ES-I3 (cell line): ENCODE measurements at regions not wholly inside any gene's neighbourhood (a gene's known extent, or its start where the extent isn't known, plus 50 kb on each side); places are given as distances from the start of the nearest gene placed in this dataset.

Experiments used
- H3K36me3 ChIP-seq: 2 replicates; pipeline ENCODE4 v1.6.1; 2013; ENCODE audit warnings: mild to moderate bottlenecking, low read length, control low read depth, moderate library complexity; ENCODE audit not compliant: insufficient read depth
- H3K4me1 ChIP-seq: 2 replicates; pipeline ENCODE4 v1.6.1; 2013; ENCODE audit warnings: mild to moderate bottlenecking, control low read depth, low read length; ENCODE audit not compliant: insufficient read depth
- H3K9ac ChIP-seq: 2 replicates; pipeline ENCODE4 v1.6.1; 2013; ENCODE audit warnings: low read depth, mild to moderate bottlenecking, low read length, moderate library complexity
- H3K9me3 ChIP-seq: 2 replicates; pipeline ENCODE4 v1.6.1; 2013; ENCODE audit warnings: mild to moderate bottlenecking, low read length, moderate library complexity; ENCODE audit not compliant: control insufficient read depth, insufficient read depth

DNA sequence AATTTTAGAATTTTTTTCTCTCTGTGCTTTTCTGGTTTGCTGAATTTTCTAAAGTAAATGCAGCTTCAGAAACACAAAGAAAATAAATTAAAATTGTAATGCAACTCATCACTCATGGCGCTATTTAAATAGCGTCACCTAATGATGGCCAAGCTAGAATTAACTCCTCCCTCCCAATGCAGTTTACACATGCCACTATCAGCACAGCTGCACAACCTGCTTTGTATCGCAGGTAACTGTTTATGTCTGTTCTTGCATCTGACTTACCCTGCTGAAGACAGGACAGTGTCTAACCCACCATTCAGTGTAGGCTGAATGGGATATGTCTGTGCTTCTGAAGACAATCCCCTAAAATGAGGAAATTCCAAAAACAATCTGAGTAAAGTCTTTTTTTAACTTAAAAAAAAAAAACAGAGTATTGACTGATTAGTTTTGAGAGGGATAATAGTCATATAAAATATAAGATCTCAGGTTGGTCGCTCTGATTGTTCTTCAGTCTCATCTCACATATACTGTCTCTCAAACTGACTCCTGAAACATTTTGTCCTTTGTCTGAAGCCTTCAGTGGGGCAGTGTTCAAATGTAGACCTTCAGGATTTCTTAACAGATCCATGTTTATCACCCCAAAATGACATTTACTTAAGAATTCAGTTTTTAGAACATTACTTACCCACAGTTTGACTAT is 271.4 kb downstream of the ZEB2 start:
- Histone ChIP-seq H3K9ac (no peak overlapping the region), H3K4me1 (no peaks in the 10 kb centered on the region), H3K36me3 (no peaks in the 10 kb centered on the region), H3K9me3 (peaks cover 10% of the 10 kb centered on the region; the same call in 1 of the 2 replicates)

DNA sequence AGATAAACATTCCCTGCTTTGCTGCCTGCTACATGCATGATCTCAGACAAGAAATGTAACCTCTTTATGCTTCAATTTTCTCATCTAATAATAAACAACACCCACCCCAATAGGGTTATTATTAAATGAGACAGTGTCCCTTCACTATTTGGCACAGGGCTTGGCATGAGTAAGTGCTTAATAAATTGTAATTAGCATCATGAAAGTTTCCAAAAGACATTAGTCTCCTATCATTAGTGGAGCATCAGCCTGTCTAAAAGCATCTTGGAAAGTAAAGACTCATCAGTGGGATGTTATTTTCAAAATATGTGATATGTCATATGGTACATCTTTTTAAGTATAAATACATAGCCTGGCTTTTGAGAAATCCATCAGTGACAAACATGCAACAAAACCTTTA is 275.0 kb downstream of the ZEB2 start:
- H3K9me3 ChIP-seq, result no peaks in the 10 kb centered on the region
- no peaks in the 10 kb centered on the region for H3K36me3 ChIP-seq
- H3K9ac ChIP-seq, result no peak overlapping the region
- H3K4me1 ChIP-seq, result peaks cover 12% of the 10 kb centered on the region

DNA sequence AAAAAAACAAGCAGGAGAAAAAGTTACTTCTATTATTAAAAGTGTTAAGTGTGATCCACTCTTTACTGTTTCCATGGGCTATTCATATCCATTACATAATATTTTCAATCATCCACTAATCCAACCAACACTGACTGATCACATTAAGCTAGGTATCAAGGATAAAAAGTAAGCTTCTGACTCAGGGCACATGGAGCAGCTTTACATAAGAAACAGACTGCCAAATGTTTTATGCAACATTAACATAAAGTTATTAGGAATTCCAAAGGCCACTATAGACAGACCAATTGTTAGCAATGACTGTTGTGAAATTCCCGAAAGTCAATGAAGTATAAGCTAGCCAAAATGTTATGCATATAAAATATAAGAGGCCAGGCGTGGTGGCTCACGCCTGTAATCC is 277.6 kb downstream of the ZEB2 start:
- no peak overlapping the region for H3K9ac ChIP-seq
- no peaks in the 10 kb centered on the region for H3K9me3 ChIP-seq
- peaks cover 20% of the 10 kb centered on the region for H3K4me1 ChIP-seq
- H3K36me3 ChIP-seq, result no peaks in the 10 kb centered on the region

DNA sequence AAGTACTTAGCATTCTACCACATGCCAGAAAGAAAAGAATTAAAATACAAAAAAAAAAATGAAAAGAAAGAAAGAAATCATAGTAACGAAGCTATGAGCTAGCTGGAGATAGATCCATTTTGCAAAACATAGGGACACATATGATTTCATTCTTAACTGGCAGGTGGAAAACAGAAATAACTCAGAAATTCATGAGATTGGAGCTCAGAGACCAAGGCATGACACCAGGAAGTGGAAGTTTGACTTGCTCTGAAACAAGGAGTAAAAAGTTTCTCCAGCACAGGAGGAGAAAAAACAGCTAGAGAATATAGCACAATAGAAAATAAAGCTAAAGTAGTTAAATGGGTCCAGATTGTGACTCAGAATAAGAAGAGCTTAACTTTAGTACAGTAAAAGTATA is 278.1 kb downstream of the ZEB2 start:
- no peaks in the 10 kb centered on the region for H3K36me3 ChIP-seq
- peaks cover 20% of the 10 kb centered on the region for H3K4me1 ChIP-seq
- no peaks in the 10 kb centered on the region for H3K9me3 ChIP-seq
- no peak overlapping the region for H3K9ac ChIP-seq

DNA sequence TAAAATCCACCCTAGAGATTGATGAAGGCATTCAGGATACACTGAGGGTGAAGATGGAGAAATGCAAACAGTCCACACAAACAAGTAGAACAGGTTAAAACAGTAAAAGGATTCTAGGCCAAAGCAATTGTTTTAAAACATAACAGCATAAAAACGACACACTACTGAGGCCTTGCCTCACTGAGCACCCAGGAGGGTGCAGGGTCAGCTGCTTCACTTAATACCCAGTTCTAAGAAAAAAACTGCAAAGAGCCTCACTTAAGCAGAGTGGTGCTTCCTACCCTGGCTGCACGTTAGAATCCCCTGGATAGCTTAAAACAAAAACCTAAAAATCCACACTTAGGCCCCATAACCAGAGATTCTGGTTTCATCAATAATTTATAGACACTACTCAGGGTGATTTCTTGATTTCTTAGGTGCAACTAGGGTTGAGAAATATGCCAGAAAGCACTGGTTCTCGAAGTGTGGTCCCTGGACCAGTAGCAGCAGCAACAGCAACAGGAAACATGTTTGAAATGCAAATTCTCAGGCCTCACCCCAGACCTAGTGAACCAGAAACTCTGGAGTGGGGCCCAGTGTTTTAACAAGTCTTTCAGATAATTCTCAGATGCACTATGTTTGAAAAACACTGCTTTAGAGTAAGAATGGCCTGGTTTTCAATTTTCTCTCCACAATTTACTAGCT is 279.1 kb downstream of the ZEB2 start:
- H3K9ac ChIP-seq, result no peak overlapping the region
- H3K36me3 ChIP-seq, result no peaks in the 10 kb centered on the region
- H3K4me1 ChIP-seq, result peaks cover 20% of the 10 kb centered on the region
- H3K9me3 ChIP-seq, result no peaks in the 10 kb centered on the region

DNA sequence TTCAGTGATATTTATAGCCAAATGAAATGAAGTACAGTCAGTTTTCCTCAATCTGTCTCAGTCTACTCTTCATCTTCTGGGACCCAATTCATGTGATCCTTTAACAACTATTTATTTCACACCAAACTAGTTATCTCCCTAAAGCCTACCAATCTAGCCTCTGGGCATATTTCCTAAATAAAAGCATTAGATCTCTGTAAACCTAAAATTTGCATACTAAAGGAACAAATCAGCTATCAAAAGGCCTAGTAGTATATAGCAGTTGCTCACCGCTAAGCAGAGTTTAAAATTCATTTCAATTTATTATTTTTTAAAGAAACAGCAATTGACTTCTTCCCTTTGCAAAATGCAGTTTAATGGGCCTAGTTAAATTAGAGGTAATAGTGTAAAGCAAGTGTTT is 280.2 kb downstream of the ZEB2 start:
- Histone ChIP-seq H3K9ac (no peak overlapping the region), H3K36me3 (no peaks in the 10 kb centered on the region), H3K9me3 (no peaks in the 10 kb centered on the region), H3K4me1 (peaks cover 24% of the 10 kb centered on the region)

DNA sequence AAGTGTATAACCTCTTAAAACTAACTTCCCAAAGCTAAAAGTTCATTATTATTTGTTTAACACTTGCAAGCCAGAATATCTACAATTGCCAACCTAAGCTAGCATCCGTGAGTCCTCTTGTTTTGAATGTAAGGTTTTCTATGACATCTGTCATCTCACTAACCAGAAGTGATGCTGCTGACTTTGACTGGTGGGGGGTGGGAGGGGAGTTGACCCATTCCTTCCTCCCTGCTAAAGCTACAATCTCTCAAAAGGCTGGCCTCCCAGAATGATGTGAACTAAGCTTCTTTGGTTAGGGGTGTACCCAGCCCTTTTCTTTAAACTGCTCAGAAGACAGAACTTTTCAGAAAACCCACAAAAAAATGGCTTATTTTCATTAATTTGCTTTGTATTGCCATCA is 280.6 kb downstream of the ZEB2 start:
- H3K4me1 ChIP-seq, result peaks cover 29% of the 10 kb centered on the region
- no peaks in the 10 kb centered on the region for H3K9me3 ChIP-seq
- H3K9ac ChIP-seq, result no peak overlapping the region
- H3K36me3 ChIP-seq, result no peaks in the 10 kb centered on the region

DNA sequence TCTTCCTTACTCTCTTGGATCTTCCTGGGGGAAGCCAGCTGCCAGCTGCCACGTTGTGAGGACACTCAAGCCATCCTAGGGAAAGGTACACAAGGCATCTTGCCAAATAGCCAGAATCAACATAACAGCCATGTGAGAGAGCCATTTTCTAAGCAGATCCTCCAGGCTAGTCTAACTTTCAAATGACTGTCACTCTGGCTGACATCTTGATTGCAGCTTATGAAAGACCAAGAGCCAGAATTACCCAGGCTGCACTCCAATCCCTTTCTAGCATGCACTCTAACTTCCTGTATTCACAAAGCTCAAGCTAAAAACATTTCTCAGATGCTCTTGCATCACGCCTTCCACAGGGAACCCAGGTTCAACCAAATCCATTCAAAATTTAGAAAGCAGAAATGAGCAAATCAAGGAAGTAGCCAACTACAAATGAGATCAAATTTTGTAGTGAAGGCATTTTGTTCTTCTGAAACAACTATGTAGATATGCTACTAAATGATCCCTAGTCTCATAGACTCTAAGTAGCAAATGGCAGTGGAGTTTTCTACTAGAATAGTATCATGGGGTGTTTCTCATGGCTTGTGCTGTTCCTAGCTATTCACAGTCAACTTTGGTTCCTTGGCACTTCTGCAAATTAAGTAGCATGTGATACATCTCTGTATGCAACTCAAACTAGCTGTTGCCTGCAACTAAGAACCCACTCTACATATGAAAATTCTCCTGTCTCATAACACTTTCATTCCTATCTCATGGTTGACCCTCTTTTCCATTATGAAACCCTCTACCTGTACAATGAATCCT is 281.9 kb downstream of the ZEB2 start:
- peaks cover 31% of the 10 kb centered on the region for H3K4me1 ChIP-seq
- no peaks in the 10 kb centered on the region for H3K36me3 ChIP-seq
- no peaks in the 10 kb centered on the region for H3K9me3 ChIP-seq
- no peak overlapping the region for H3K9ac ChIP-seq

DNA sequence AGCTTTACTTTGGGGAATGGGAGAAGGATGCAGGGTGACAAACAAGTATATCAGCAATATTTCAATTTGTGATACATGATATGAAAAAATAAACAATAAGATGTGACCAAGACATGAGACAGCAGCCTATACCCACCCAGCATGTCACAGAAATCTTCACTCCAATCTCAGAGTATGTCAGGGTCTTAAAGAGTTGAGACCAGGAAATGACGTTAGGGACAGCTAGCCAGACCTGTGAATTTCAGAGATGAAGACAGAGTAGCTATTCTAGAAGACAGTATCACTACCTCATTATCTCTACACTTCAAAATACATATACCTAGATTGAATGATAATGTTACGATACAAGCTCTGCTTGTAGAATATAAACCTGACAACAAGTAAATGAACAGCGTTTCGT is 282.8 kb downstream of the ZEB2 start:
- H3K36me3 ChIP-seq, result no peaks in the 10 kb centered on the region
- H3K9me3 ChIP-seq, result no peaks in the 10 kb centered on the region
- no peak overlapping the region for H3K9ac ChIP-seq
- peaks cover 33% of the 10 kb centered on the region for H3K4me1 ChIP-seq

DNA sequence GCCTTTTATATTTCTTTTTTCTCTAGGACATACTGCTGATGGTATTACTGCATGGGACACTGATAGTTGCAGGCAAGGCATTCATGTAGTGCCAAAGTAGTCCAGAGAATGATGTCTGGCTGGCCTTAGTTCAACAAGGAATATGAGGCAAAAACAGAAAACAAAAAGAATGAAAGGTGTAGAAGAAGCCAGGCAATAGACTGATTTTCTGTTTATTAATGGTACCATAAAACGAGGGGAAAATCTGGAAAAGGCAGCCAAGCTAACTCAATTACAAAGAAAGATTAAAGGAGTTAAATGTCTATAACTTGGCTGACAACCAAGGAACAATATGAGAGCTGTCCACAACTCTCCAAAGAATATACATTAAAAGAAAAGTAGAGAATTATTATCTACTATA is 284.9 kb downstream of the ZEB2 start:
- Histone ChIP-seq H3K36me3 (no peaks in the 10 kb centered on the region), H3K9me3 (no peaks in the 10 kb centered on the region), H3K4me1 (peaks cover 24% of the 10 kb centered on the region), H3K9ac (no peak overlapping the region)

DNA sequence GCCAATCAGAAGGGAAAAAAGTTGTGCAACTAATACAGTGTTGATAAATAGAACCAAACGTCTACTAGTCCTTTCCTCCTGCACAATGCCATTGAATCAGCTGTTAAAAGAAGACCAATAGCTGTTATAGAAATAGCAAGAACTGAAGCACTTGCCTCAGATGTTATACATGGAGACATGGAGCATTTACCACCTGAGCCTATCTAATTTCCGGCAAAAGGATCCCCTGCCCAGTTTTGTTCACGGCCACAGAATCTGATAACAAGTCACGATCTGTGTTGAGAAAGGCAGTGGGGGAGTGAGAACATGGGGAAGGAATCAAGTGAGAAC is 285.4 kb downstream of the ZEB2 start:
- Histone ChIP-seq H3K4me1 (peaks cover 26% of the 10 kb centered on the region), H3K9ac (no peak overlapping the region)

DNA sequence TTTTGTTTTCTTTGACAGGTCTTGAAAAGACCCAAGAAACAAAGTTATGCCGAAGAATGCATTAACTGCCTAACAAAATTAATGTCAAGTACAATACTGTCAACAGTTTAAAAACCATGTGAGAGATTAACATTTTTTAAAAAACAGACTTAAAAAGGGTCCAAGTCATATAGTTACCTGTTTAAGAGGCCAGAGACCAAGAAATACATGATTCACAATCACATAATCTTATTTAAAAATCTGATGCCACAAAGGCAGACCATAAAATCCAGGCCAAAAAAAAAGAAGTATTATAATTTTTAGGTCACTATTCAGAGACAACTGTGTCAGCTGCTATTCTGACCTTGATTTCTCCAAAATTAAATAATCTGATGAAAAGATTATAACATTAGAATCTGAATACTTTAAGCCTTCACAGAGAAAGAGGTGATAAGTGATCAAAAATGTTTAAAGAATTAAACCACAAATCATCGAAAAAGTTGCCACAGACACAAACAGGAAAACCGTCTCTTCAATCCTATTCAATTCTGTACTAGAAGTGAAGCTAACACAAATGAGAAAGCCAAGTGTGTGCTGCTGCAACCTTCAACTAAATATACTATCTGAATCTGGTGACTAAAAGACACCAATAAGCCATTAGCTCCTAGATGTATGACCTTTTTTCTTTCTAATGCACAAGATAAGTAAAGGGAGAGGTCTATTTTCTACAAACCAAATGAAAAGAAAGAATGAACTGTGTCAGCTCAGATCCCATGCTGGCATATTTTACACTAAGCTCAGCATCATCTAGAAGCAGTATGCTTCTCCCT is 286.0 kb downstream of the ZEB2 start:
- Histone ChIP-seq H3K36me3 (no peaks in the 10 kb centered on the region), H3K9me3 (no peaks in the 10 kb centered on the region), H3K9ac (no peak overlapping the region), H3K4me1 (peaks cover 26% of the 10 kb centered on the region)

More for the DNA sequence above, 285.4 kb downstream of the ZEB2 start:
- Histone ChIP-seq H3K9me3 (no peaks in the 10 kb centered on the region), H3K36me3 (no peaks in the 10 kb centered on the region)

DNA sequence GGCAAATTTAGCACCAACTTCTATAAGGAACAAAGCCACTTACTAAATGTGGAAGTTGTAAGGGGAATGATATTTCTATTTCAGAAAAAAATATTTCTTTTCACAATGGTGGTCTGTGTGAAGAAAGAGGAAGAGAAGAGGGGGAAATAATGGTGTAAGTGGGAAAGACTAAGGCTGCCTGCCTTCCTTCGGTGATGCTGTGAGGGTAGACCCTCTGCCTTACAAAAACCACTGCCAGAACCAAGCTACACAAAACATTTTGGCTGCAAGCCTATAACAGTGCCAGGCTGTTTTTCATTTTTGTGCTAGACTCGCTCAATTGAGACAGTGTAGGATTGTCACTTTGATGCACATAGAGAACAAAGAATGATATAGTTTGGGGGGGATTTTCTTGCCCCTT is 286.6 kb downstream of the ZEB2 start:
- H3K9ac ChIP-seq, result no peak overlapping the region
- no peaks in the 10 kb centered on the region for H3K36me3 ChIP-seq
- H3K9me3 ChIP-seq, result no peaks in the 10 kb centered on the region
- peaks cover 26% of the 10 kb centered on the region for H3K4me1 ChIP-seq

DNA sequence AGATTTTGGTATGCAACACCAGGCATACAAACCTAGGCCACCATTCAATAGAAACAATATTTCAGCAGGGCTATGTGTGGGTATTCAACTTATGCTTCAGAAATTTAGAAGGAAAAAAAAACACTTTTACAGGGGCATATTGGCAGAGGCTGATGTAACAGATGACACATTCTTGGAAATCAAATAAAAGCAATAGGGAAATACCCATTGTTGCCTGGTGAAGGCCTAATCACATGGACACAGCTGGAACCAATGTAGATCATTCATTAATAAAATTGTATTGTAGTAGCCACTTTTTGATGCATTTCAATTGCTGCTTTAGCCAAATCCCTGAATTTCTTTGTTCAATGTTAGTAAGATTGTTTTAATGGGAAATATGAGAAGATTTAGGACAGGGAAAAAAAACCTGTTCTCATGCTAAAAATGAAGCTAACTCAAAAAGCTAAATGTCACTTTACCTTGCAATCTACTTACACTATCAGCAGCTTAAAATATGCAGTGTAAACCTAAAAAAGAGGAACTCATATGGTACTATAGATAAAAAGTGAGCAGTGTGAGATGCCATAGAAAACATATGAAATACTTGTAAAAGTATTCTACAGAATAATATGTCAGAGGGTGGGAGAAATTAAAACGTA is 289.4 kb downstream of the ZEB2 start:
- Histone ChIP-seq H3K9ac (no peak overlapping the region), H3K9me3 (no peaks in the 10 kb centered on the region), H3K4me1 (peaks cover 26% of the 10 kb centered on the region), H3K36me3 (no peaks in the 10 kb centered on the region)
